ENCODE measurements at regions not wholly inside any gene's neighbourhood (a gene's known extent, or its start where the extent isn't known, plus 50 kb on each side); places are given as distances from the start of the nearest gene placed in this dataset.

GRCh38 chr5:61837788-61838187, 468.2 kb upstream of the KIF2A start:
- Histone ChIP-seq H3K36me3 (ENCODE audit: control insufficient read depth, insufficient read depth, low read length) (no peaks in the 10 kb centered on the region), H3K9me3 (ENCODE audit: control insufficient read depth, low read length) (no peaks in the 10 kb centered on the region), H3K27me3 (ENCODE audit: control insufficient read depth, insufficient read depth, low read length) (no peaks in the 10 kb centered on the region), H3K4me3 (ENCODE audit: low read length) (no peak overlapping the region), H3K9ac (ENCODE audit: low read length) (no peak overlapping the region), H3K4me1 (ENCODE audit: control insufficient read depth, insufficient read depth, low read length) (no peaks in the 10 kb centered on the region)

- H3K27me3 ChIP-seq (ENCODE audit: control insufficient read depth, insufficient read depth, low read length): no peaks in the 10 kb centered on the region
- H3K36me3 ChIP-seq (ENCODE audit: control insufficient read depth, insufficient read depth, low read length): no peaks in the 10 kb centered on the region
- no peak overlapping the region for H3K4me3 ChIP-seq (ENCODE audit: low read length)
- H3K4me1 ChIP-seq (ENCODE audit: control insufficient read depth, insufficient read depth, low read length): no peaks in the 10 kb centered on the region
- H3K9ac ChIP-seq (ENCODE audit: low read length): no peak overlapping the region
- H3K9me3 ChIP-seq (ENCODE audit: control insufficient read depth, low read length): no peaks in the 10 kb centered on the region
Observed at GRCh38 chr5:61840361-61840760, 465.6 kb upstream of the KIF2A start.

GRCh38 chr5:61842840-61843239, 463.2 kb upstream of the KIF2A start:
- no peaks in the 10 kb centered on the region for H3K36me3 ChIP-seq (ENCODE audit: control insufficient read depth, insufficient read depth, low read length)
- no peak overlapping the region for H3K4me3 ChIP-seq (ENCODE audit: low read length)
- no peaks in the 10 kb centered on the region for H3K4me1 ChIP-seq (ENCODE audit: control insufficient read depth, insufficient read depth, low read length)
- no peak overlapping the region for H3K9ac ChIP-seq (ENCODE audit: low read length)
- no peaks in the 10 kb centered on the region for H3K9me3 ChIP-seq (ENCODE audit: control insufficient read depth, low read length)
- no peaks in the 10 kb centered on the region for H3K27me3 ChIP-seq (ENCODE audit: control insufficient read depth, insufficient read depth, low read length)

GRCh38 chr5:61850696-61851095, 455.3 kb upstream of the KIF2A start:
- no peaks in the 10 kb centered on the region for H3K27me3 ChIP-seq (ENCODE audit: control insufficient read depth, insufficient read depth, low read length)
- H3K9ac ChIP-seq (ENCODE audit: low read length): no peak overlapping the region
- H3K9me3 ChIP-seq (ENCODE audit: control insufficient read depth, low read length): no peaks in the 10 kb centered on the region
- H3K4me1 ChIP-seq (ENCODE audit: control insufficient read depth, insufficient read depth, low read length): no peaks in the 10 kb centered on the region
- no peak overlapping the region for H3K4me3 ChIP-seq (ENCODE audit: low read length)
- no peaks in the 10 kb centered on the region for H3K36me3 ChIP-seq (ENCODE audit: control insufficient read depth, insufficient read depth, low read length)

- Histone ChIP-seq H3K4me3 (ENCODE audit: low read length) (no peak overlapping the region), H3K27me3 (ENCODE audit: control insufficient read depth, insufficient read depth, low read length) (no peaks in the 10 kb centered on the region), H3K4me1 (ENCODE audit: control insufficient read depth, insufficient read depth, low read length) (no peaks in the 10 kb centered on the region), H3K9me3 (ENCODE audit: control insufficient read depth, low read length) (no peaks in the 10 kb centered on the region), H3K9ac (ENCODE audit: low read length) (no peak overlapping the region), H3K36me3 (ENCODE audit: control insufficient read depth, insufficient read depth, low read length) (no peaks in the 10 kb centered on the region)
Observed at GRCh38 chr5:61854531-61854930, 451.5 kb upstream of the KIF2A start.

GRCh38 chr5:61860978-61861377, 445.0 kb upstream of the KIF2A start:
- no peak overlapping the region for H3K4me3 ChIP-seq (ENCODE audit: low read length)
- H3K27me3 ChIP-seq (ENCODE audit: control insufficient read depth, insufficient read depth, low read length): no peaks in the 10 kb centered on the region
- no peak overlapping the region for H3K9ac ChIP-seq (ENCODE audit: low read length)
- H3K9me3 ChIP-seq (ENCODE audit: control insufficient read depth, low read length): no peaks in the 10 kb centered on the region
- H3K4me1 ChIP-seq (ENCODE audit: control insufficient read depth, insufficient read depth, low read length): no peaks in the 10 kb centered on the region
- no peaks in the 10 kb centered on the region for H3K36me3 ChIP-seq (ENCODE audit: control insufficient read depth, insufficient read depth, low read length)

GRCh38 chr5:61866930-61867329, 439.1 kb upstream of the KIF2A start:
- no peaks in the 10 kb centered on the region for H3K4me1 ChIP-seq (ENCODE audit: control insufficient read depth, insufficient read depth, low read length)
- H3K9me3 ChIP-seq (ENCODE audit: control insufficient read depth, low read length): no peaks in the 10 kb centered on the region
- no peaks in the 10 kb centered on the region for H3K36me3 ChIP-seq (ENCODE audit: control insufficient read depth, insufficient read depth, low read length)
- H3K27me3 ChIP-seq (ENCODE audit: control insufficient read depth, insufficient read depth, low read length): no peaks in the 10 kb centered on the region
- H3K9ac ChIP-seq (ENCODE audit: low read length): no peak overlapping the region
- H3K4me3 ChIP-seq (ENCODE audit: low read length): no peak overlapping the region

- Histone ChIP-seq H3K36me3 (ENCODE audit: control insufficient read depth, insufficient read depth, low read length) (no peaks in the 10 kb centered on the region), H3K4me1 (ENCODE audit: control insufficient read depth, insufficient read depth, low read length) (no peaks in the 10 kb centered on the region), H3K9me3 (ENCODE audit: control insufficient read depth, low read length) (no peaks in the 10 kb centered on the region), H3K4me3 (ENCODE audit: low read length) (no peak overlapping the region), H3K9ac (ENCODE audit: low read length) (no peak overlapping the region), H3K27me3 (ENCODE audit: control insufficient read depth, insufficient read depth, low read length) (no peaks in the 10 kb centered on the region)
Observed at GRCh38 chr5:61869333-61869732, 436.7 kb upstream of the KIF2A start.

- Histone ChIP-seq H3K4me3 (ENCODE audit: low read length) (no peak overlapping the region), H3K36me3 (ENCODE audit: control insufficient read depth, insufficient read depth, low read length) (no peaks in the 10 kb centered on the region), H3K4me1 (ENCODE audit: control insufficient read depth, insufficient read depth, low read length) (no peaks in the 10 kb centered on the region)
Observed at GRCh38 chr5:61878471-61878870, 427.5 kb upstream of the KIF2A start.

GRCh38 chr5:61881821-61882487, 424.1 kb upstream of the KIF2A start:
- no peaks in the 10 kb centered on the region for H3K9me3 ChIP-seq (ENCODE audit: control insufficient read depth, low read length)
- no peaks in the 10 kb centered on the region for H3K36me3 ChIP-seq (ENCODE audit: control insufficient read depth, insufficient read depth, low read length)
- no peaks in the 10 kb centered on the region for H3K27me3 ChIP-seq (ENCODE audit: control insufficient read depth, insufficient read depth, low read length)
- H3K4me3 ChIP-seq (ENCODE audit: low read length): no peak overlapping the region
- no peak overlapping the region for H3K9ac ChIP-seq (ENCODE audit: low read length)
- no peaks in the 10 kb centered on the region for H3K4me1 ChIP-seq (ENCODE audit: control insufficient read depth, insufficient read depth, low read length)

More at GRCh38 chr5:61878471-61878870, 427.5 kb upstream of the KIF2A start:
- Histone ChIP-seq H3K27me3 (ENCODE audit: control insufficient read depth, insufficient read depth, low read length) (no peaks in the 10 kb centered on the region), H3K9ac (ENCODE audit: low read length) (no peak overlapping the region), H3K9me3 (ENCODE audit: control insufficient read depth, low read length) (no peaks in the 10 kb centered on the region)

GRCh38 chr5:61882901-61883500, 423.0 kb upstream of the KIF2A start:
- Histone ChIP-seq H3K36me3 (ENCODE audit: control insufficient read depth, insufficient read depth, low read length) (no peaks in the 10 kb centered on the region), H3K9ac (ENCODE audit: low read length) (no peak overlapping the region), H3K4me1 (ENCODE audit: control insufficient read depth, insufficient read depth, low read length) (no peaks in the 10 kb centered on the region), H3K4me3 (ENCODE audit: low read length) (no peak overlapping the region), H3K9me3 (ENCODE audit: control insufficient read depth, low read length) (no peaks in the 10 kb centered on the region), H3K27me3 (ENCODE audit: control insufficient read depth, insufficient read depth, low read length) (no peaks in the 10 kb centered on the region)

- Histone ChIP-seq H3K27me3 (ENCODE audit: control insufficient read depth, insufficient read depth, low read length) (no peaks in the 10 kb centered on the region), H3K9me3 (ENCODE audit: control insufficient read depth, low read length) (no peaks in the 10 kb centered on the region), H3K9ac (ENCODE audit: low read length) (no peak overlapping the region), H3K4me3 (ENCODE audit: low read length) (no peak overlapping the region), H3K4me1 (ENCODE audit: control insufficient read depth, insufficient read depth, low read length) (no peaks in the 10 kb centered on the region), H3K36me3 (ENCODE audit: control insufficient read depth, insufficient read depth, low read length) (no peaks in the 10 kb centered on the region)
Observed at GRCh38 chr5:61884252-61884855, 421.7 kb upstream of the KIF2A start.
